ENCODE measurements at regions not wholly inside any gene's neighbourhood (a gene's known extent, or its start where the extent isn't known, plus 50 kb on each side); places are given as distances from the start of the nearest gene placed in this dataset.
"Not testable (repeated sequence)": the region's sequence is repeated elsewhere in the genome, so short reads cannot be mapped to it uniquely, and the experiment has no call there.

DNA sequence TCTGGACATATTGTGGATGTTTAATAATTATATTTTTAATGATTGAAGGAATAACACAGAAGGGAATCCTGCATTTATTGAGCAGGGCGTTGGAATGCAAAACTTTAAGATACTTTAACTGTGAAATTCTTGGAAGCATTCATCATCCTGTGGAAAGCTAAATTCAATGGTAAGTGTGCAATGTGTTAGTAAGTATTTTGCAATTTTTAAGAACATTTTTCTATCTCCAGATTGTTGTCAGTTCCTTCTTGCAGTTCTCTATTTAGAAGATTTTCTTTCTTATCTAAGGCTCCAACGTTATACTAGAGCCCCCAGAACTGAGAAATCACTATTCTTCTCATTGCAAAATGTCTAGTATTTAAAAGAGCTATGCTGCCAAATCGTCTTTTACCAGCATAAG is 132.2 kb upstream of the TSC22D2 start:
- Histone ChIP-seq H3K27ac (no peak overlapping the region), H3K27me3 (no peaks in the 10 kb centered on the region), H3K4me1 (peaks cover 0 to 8% (median 0%) of the 10 kb centered on the region in 3 donors), H3K4me3 (no peak overlapping the region), H3K36me3 (no peaks in the 10 kb centered on the region), H3K9me3 (no peaks in the 10 kb centered on the region)
- TF ChIP-seq, protein P1, sequence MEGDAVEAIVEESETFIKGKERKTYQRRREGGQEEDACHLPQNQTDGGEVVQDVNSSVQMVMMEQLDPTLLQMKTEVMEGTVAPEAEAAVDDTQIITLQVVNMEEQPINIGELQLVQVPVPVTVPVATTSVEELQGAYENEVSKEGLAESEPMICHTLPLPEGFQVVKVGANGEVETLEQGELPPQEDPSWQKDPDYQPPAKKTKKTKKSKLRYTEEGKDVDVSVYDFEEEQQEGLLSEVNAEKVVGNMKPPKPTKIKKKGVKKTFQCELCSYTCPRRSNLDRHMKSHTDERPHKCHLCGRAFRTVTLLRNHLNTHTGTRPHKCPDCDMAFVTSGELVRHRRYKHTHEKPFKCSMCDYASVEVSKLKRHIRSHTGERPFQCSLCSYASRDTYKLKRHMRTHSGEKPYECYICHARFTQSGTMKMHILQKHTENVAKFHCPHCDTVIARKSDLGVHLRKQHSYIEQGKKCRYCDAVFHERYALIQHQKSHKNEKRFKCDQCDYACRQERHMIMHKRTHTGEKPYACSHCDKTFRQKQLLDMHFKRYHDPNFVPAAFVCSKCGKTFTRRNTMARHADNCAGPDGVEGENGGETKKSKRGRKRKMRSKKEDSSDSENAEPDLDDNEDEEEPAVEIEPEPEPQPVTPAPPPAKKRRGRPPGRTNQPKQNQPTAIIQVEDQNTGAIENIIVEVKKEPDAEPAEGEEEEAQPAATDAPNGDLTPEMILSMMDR (IDR thresholded peaks at IDR 0.05), result no peak
- TF ChIP-seq POLR2AphosphoS5 (IDR thresholded peaks at IDR 0.05) (no peak), EP300 (IDR thresholded peaks at IDR 0.05) (no peak)
- WGBS, 2 donors (ENCODE audit: low coverage in 1 of 2), result 42 to 54% methylated on average over 3 of the region's 3 CpGs
- ATAC-seq, result no peak

DNA sequence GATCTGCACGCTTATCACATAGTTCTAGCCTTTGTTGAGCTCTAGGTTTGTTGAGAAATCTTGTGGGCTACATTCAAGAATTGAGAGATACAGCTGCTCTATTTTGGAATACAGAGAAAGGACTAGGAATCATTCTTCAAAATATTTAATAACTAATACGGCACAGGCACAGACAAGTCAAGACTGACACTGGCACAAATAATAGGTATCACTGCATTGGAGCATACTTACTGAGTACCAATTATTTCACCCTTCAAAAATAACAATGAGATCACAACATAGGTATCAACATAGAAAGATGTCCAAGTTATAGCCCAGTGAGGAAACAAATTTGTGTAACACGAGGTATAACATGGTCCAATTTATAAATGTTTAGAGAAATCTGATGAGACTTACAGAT is 133.7 kb upstream of the TSC22D2 start:
- WGBS, 2 donors (ENCODE audit: low coverage in 1 of 2), result 54 to 81% methylated on average over 3 of the region's 3 CpGs
- peaks cover 0 to 8% (median 0%) of the 10 kb centered on the region in 3 donors for H3K4me1 ChIP-seq
- no peak overlapping the region for H3K4me3 ChIP-seq
- no peaks in the 10 kb centered on the region for H3K36me3 ChIP-seq
- H3K27ac ChIP-seq, result no peak overlapping the region
- no peaks in the 10 kb centered on the region for H3K27me3 ChIP-seq
- no peaks in the 10 kb centered on the region for H3K9me3 ChIP-seq
- TF ChIP-seq EP300 (IDR thresholded peaks at IDR 0.05) (no peak), POLR2A (IDR thresholded peaks at IDR 0.05) (no peak), POLR2AphosphoS5 (IDR thresholded peaks at IDR 0.05) (no peak)
- TF ChIP-seq, protein P1 (IDR thresholded peaks at IDR 0.05), result no peak
- ATAC-seq, result no peak

DNA sequence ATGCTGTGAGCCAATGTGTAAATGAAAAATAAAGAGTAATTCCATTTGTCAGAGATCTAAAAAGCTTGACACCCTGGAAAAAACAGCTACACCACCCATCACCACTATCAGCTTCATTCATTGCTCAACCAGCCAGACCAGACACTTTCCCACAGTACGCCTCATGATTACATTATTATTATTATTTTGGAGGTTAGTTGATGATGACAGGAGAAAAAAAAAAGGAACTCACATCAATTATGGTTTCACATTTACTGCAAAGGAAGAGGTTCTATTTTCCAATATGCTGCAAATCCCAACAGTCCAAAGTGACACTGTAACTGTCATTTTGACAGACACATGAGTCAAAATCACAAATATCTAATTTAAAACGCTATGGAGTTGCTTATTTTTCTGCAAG is 134.7 kb upstream of the TSC22D2 start:
- 79 to 85% methylated on average over 2 of the region's 2 CpGs for WGBS, 2 donors (ENCODE audit: low coverage in 1 of 2)
- no peak overlapping the region for H3K4me3 ChIP-seq
- TF ChIP-seq POLR2A (IDR thresholded peaks at IDR 0.05) (no peak), POLR2AphosphoS5 (IDR thresholded peaks at IDR 0.05) (no peak), EP300 (IDR thresholded peaks at IDR 0.05) (no peak)
- TF ChIP-seq, protein P1 (IDR thresholded peaks at IDR 0.05), result no peak
- ATAC-seq, result no peak
- no peaks in the 10 kb centered on the region for H3K9me3 ChIP-seq
- peaks cover 0 to 8% (median 0%) of the 10 kb centered on the region in 3 donors for H3K4me1 ChIP-seq
- no peaks in the 10 kb centered on the region for H3K27me3 ChIP-seq
- H3K36me3 ChIP-seq, result no peaks in the 10 kb centered on the region
- H3K27ac ChIP-seq, result no peak overlapping the region

DNA sequence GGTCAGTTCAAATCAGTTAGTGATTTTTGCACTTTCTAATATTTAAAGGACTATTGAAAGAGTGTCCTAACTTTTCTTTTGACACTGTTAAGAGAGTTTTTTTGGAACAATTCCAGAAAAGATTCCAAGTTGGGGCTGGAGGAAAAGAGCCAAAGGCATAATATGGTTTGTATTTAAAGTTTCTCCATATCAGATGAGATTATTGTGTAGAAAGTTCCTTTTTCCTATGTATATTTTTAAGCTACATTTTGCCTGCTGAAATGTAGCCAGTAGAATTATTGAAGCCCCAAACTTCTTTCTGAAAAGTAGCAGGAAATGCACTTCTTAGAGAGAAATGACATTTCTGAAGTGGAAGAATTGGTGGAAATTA is 136.5 kb upstream of the TSC22D2 start:
- H3K4me3 ChIP-seq, result no peak overlapping the region
- H3K27ac ChIP-seq, result no peak overlapping the region
- no peaks in the 10 kb centered on the region for H3K27me3 ChIP-seq
- no peaks in the 10 kb centered on the region for H3K4me1 ChIP-seq
- no peak for ATAC-seq
- H3K9me3 ChIP-seq, result no peaks in the 10 kb centered on the region
- no peaks in the 10 kb centered on the region for H3K36me3 ChIP-seq
- TF ChIP-seq POLR2A (IDR thresholded peaks at IDR 0.05) (no peak), EP300 (IDR thresholded peaks at IDR 0.05) (no peak), POLR2AphosphoS5 (IDR thresholded peaks at IDR 0.05) (no peak)
- TF ChIP-seq, protein P1 (IDR thresholded peaks at IDR 0.05), result no peak

DNA sequence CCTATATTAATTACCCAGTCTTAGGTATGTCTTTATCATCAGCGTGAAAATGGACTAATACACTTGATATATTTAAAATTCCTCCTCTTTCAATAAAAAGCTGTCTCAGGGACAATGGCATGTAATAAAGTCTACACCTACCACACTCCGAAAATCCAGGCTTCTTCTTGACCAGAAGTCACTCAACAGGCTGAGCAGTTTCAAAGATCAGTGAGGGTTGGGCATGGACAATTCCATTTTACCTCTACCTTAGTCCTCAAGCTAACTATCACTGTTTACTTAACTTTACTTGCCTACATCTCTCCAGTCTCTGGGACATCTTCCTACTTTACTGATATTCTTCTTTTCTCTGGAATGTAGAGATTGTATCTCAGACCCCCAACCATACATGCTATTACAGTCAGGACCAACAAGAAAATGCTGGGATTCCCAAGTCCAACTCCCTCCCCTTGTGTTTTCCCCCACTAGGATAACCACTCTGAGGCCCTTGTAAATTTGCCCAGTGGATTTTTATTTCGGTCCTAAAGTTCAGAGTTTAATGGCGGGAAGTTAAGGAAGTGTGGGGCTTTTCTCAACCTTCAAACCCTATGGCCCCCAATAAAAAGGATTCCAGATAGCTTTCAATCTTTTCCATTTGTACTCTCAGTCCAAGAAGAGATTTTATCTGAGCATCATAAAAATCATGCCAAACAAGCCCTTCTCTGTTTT is 137.1 kb upstream of the TSC22D2 start:
- 88 to 89% methylated on average over 3 to 4 of the region's 4 CpGs for WGBS, 2 donors (ENCODE audit: low coverage in 1 of 2)
- Histone ChIP-seq H3K9me3 (no peaks in the 10 kb centered on the region), H3K36me3 (no peaks in the 10 kb centered on the region), H3K4me3 (no peak overlapping the region), H3K4me1 (no peaks in the 10 kb centered on the region), H3K27ac (no peak overlapping the region), H3K27me3 (no peaks in the 10 kb centered on the region)
- TF ChIP-seq POLR2A (IDR thresholded peaks at IDR 0.05) (no peak), POLR2AphosphoS5 (IDR thresholded peaks at IDR 0.05) (no peak), EP300 (IDR thresholded peaks at IDR 0.05) (no peak)
- TF ChIP-seq, protein P1 (IDR thresholded peaks at IDR 0.05), result no peak
- ATAC-seq, result no peak

DNA sequence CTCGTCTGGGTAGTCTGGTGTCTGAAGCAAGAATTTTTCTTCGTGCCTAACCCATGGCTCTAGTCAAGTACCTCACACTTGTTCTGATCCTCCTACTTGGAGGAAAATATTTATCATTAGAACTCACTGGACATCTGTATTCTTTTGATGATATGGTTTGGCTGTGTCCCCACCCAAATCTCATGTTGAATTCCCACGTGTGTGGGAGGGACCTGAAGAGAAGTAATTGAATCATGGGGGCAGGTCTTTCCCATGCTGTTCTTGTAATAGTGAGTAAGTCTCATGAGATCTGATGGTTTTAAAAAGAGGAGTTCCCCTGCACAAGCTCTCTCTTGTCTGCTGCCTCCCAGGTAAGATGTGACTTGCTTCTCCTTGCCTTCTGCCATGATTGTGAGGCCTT is 137.7 kb upstream of the TSC22D2 start:
- ATAC-seq, H3K36me3 ChIP-seq, H3K27ac ChIP-seq, H3K4me3 ChIP-seq, H3K27me3 ChIP-seq, H3K4me1 ChIP-seq, H3K9me3 ChIP-seq: not testable (repeated sequence)
- 57 to 79% methylated on average over 3 of the region's 3 CpGs for WGBS, 2 donors (ENCODE audit: low coverage in 1 of 2)

Data from gastroesophageal sphincter (tissue), 4 donors.